BLaER1 (cell line): ENCODE measurements at regions not wholly inside any gene's neighbourhood (a gene's known extent, or its start where the extent isn't known, plus 50 kb on each side); places are given as distances from the start of the nearest gene placed in this dataset.

Experiments used
- H3K27ac ChIP-seq: shearing (Covaris generic); formaldehyde crosslinking; 2 replicates; pipeline ENCODE4 v1.8.1; 2022
- H3K27me3 ChIP-seq: shearing (Covaris generic); formaldehyde crosslinking; 2 replicates; pipeline ENCODE4 v1.8.1; 2022
- H3K36me3 ChIP-seq: shearing (Covaris generic); formaldehyde crosslinking; 2 replicates; pipeline ENCODE4 v1.8.1; 2022
- H3K4me1 ChIP-seq: shearing (Covaris generic); formaldehyde crosslinking; 2 replicates; pipeline ENCODE4 v1.8.1; 2022
- H3K4me2 ChIP-seq: shearing (Covaris generic); formaldehyde crosslinking; 2 replicates; pipeline ENCODE4 v1.8.1; 2022
- H3K4me3 ChIP-seq: shearing (Covaris generic); formaldehyde crosslinking; 2 replicates; pipeline ENCODE4 v1.8.1; 2022
- H3K9ac ChIP-seq: shearing (Covaris generic); formaldehyde crosslinking; 2 replicates; pipeline ENCODE4 v1.8.1; 2022
- H3K9me3 ChIP-seq: shearing (Covaris generic); formaldehyde crosslinking; 2 replicates; pipeline ENCODE4 v1.8.1; 2022
- H4K20me1 ChIP-seq: shearing (Covaris generic); formaldehyde crosslinking; 2 replicates; pipeline ENCODE4 v1.8.1; 2022
- Cebpa-rat ChIP-seq: shearing (Covaris generic); IDR thresholded peaks from 2 replicates; pipeline ENCODE4 v1.8.1; 2022

GRCh38 chr14:84544486-84545131 is 985.3 kb upstream of the FLRT2 start:
- Histone ChIP-seq H3K27ac (no peak overlapping the region), H3K9ac (no peak overlapping the region), H3K4me1 (no peaks in the 10 kb centered on the region), H3K9me3 (no peaks in the 10 kb centered on the region), H3K4me2 (no peak overlapping the region), H3K27me3 (no peaks in the 10 kb centered on the region), H4K20me1 (no peaks in the 10 kb centered on the region), H3K36me3 (no peaks in the 10 kb centered on the region), H3K4me3 (no peak overlapping the region)
- TF ChIP-seq Cebpa-rat: no peak

GRCh38 chr14:84546236-84546635 is 983.7 kb upstream of the FLRT2 start:
- no peak for TF ChIP-seq Cebpa-rat
- Histone ChIP-seq H3K9ac (no peak overlapping the region), H3K4me2 (no peak overlapping the region), H3K36me3 (no peaks in the 10 kb centered on the region), H3K4me1 (no peaks in the 10 kb centered on the region), H3K27me3 (no peaks in the 10 kb centered on the region), H4K20me1 (no peaks in the 10 kb centered on the region), H3K9me3 (no peaks in the 10 kb centered on the region), H3K4me3 (no peak overlapping the region), H3K27ac (no peak overlapping the region)

- Histone ChIP-seq H3K9me3 (peaks cover 9% of the 10 kb centered on the region), H3K4me1 (no peaks in the 10 kb centered on the region), H3K9ac (no peak overlapping the region), H4K20me1 (no peaks in the 10 kb centered on the region), H3K27ac (no peak overlapping the region), H3K4me3 (no peak overlapping the region), H3K36me3 (no peaks in the 10 kb centered on the region), H3K4me2 (no peak overlapping the region), H3K27me3 (no peaks in the 10 kb centered on the region)
- TF ChIP-seq Cebpa-rat: no peak
These were observed 975.8 kb upstream of the FLRT2 start for GRCh38 chr14:84554136-84554535.

GRCh38 chr14:84555493-84555892 is 974.5 kb upstream of the FLRT2 start:
- no peak overlapping the region for H3K4me3 ChIP-seq
- no peaks in the 10 kb centered on the region for H3K4me1 ChIP-seq
- H3K27ac ChIP-seq: no peak overlapping the region
- H3K9ac ChIP-seq: no peak overlapping the region
- no peak overlapping the region for H3K4me2 ChIP-seq
- no peak for TF ChIP-seq Cebpa-rat
- no peaks in the 10 kb centered on the region for H3K36me3 ChIP-seq
- H3K9me3 ChIP-seq: peaks cover 9% of the 10 kb centered on the region
- no peaks in the 10 kb centered on the region for H3K27me3 ChIP-seq
- H4K20me1 ChIP-seq: no peaks in the 10 kb centered on the region

GRCh38 chr14:84566109-84566508 is 963.8 kb upstream of the FLRT2 start:
- Histone ChIP-seq H4K20me1 (no peaks in the 10 kb centered on the region), H3K4me3 (no peak overlapping the region), H3K27ac (no peak overlapping the region), H3K27me3 (no peaks in the 10 kb centered on the region), H3K4me1 (no peaks in the 10 kb centered on the region), H3K4me2 (no peak overlapping the region), H3K36me3 (no peaks in the 10 kb centered on the region), H3K9me3 (no peaks in the 10 kb centered on the region), H3K9ac (no peak overlapping the region)
- TF ChIP-seq Cebpa-rat: no peak

GRCh38 chr14:84575681-84576080 is 954.3 kb upstream of the FLRT2 start:
- Histone ChIP-seq H3K9me3 (no peaks in the 10 kb centered on the region), H3K4me1 (no peaks in the 10 kb centered on the region), H4K20me1 (no peaks in the 10 kb centered on the region), H3K4me3 (no peak overlapping the region), H3K36me3 (no peaks in the 10 kb centered on the region), H3K27ac (no peak overlapping the region), H3K9ac (no peak overlapping the region), H3K4me2 (no peak overlapping the region), H3K27me3 (no peaks in the 10 kb centered on the region)
- no peak for TF ChIP-seq Cebpa-rat

- Histone ChIP-seq H3K9me3 (no peaks in the 10 kb centered on the region), H3K4me1 (no peaks in the 10 kb centered on the region)
These were observed 950.7 kb upstream of the FLRT2 start for GRCh38 chr14:84579292-84579691.

GRCh38 chr14:84581041-84581440 is 948.9 kb upstream of the FLRT2 start:
- H3K9ac ChIP-seq: no peak overlapping the region
- H3K27me3 ChIP-seq: no peaks in the 10 kb centered on the region
- no peaks in the 10 kb centered on the region for H3K36me3 ChIP-seq
- TF ChIP-seq Cebpa-rat: no peak
- no peak overlapping the region for H3K4me3 ChIP-seq
- H3K27ac ChIP-seq: no peak overlapping the region
- H3K4me1 ChIP-seq: no peaks in the 10 kb centered on the region
- no peaks in the 10 kb centered on the region for H4K20me1 ChIP-seq
- H3K9me3 ChIP-seq: no peaks in the 10 kb centered on the region
- H3K4me2 ChIP-seq: no peak overlapping the region

More at GRCh38 chr14:84579292-84579691, 950.7 kb upstream of the FLRT2 start:
- no peak for TF ChIP-seq Cebpa-rat
- no peaks in the 10 kb centered on the region for H3K27me3 ChIP-seq
- H3K9ac ChIP-seq: no peak overlapping the region
- H3K4me2 ChIP-seq: no peak overlapping the region
- no peaks in the 10 kb centered on the region for H3K36me3 ChIP-seq
- H3K27ac ChIP-seq: no peak overlapping the region
- H4K20me1 ChIP-seq: no peaks in the 10 kb centered on the region
- no peak overlapping the region for H3K4me3 ChIP-seq

GRCh38 chr14:84584511-84584910 is 945.4 kb upstream of the FLRT2 start:
- H3K27me3 ChIP-seq: no peaks in the 10 kb centered on the region
- no peaks in the 10 kb centered on the region for H3K4me1 ChIP-seq
- no peak overlapping the region for H3K27ac ChIP-seq
- TF ChIP-seq Cebpa-rat: no peak
- H3K36me3 ChIP-seq: no peaks in the 10 kb centered on the region
- H3K4me2 ChIP-seq: no peak overlapping the region
- no peaks in the 10 kb centered on the region for H3K9me3 ChIP-seq
- no peak overlapping the region for H3K4me3 ChIP-seq
- no peak overlapping the region for H3K9ac ChIP-seq
- H4K20me1 ChIP-seq: no peaks in the 10 kb centered on the region

GRCh38 chr14:84591827-84592445 is 938.0 kb upstream of the FLRT2 start:
- no peaks in the 10 kb centered on the region for H3K36me3 ChIP-seq
- H3K9me3 ChIP-seq: no peaks in the 10 kb centered on the region
- no peak overlapping the region for H3K9ac ChIP-seq
- H3K27me3 ChIP-seq: no peaks in the 10 kb centered on the region
- H4K20me1 ChIP-seq: no peaks in the 10 kb centered on the region
- H3K4me2 ChIP-seq: no peak overlapping the region
- H3K27ac ChIP-seq: no peak overlapping the region
- no peak for TF ChIP-seq Cebpa-rat
- H3K4me1 ChIP-seq: no peaks in the 10 kb centered on the region
- no peak overlapping the region for H3K4me3 ChIP-seq
